GM21619 (cell line): ENCODE measurements at regions not wholly inside any gene's neighbourhood (a gene's known extent, or its start where the extent isn't known, plus 50 kb on each side); places are given as distances from the start of the nearest gene placed in this dataset.
"Not testable (repeated sequence)": the region's sequence is repeated elsewhere in the genome, so short reads cannot be mapped to it uniquely, and the experiment has no call there.

Experiments used
- ATAC-seq: cut with Tn5 transposase; IDR thresholded peaks from one replicate; pipeline ENCODE4 v1.9.1; 2021; ENCODE audit not compliant: unreplicated experiment

DNA sequence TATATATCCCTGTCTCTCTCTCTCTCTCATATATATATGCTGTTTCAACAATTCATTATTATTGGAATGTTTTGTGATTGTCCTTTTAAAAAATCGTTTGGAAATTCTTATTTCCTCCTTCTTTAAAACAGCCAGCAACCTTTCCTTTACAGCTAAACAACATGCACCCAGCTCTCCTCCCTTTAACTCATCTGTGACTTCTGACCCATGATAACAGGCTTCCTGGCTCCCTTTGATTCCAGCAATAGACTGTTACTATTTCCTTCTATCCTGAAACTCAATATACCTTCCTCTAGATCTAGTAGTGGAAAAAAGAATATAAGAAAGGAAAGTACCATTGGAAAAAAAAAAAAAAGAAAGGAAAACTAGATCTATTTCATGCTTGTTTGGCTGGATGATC, 254.7 kb upstream of the RGMB start:
- no peak for ATAC-seq

DNA sequence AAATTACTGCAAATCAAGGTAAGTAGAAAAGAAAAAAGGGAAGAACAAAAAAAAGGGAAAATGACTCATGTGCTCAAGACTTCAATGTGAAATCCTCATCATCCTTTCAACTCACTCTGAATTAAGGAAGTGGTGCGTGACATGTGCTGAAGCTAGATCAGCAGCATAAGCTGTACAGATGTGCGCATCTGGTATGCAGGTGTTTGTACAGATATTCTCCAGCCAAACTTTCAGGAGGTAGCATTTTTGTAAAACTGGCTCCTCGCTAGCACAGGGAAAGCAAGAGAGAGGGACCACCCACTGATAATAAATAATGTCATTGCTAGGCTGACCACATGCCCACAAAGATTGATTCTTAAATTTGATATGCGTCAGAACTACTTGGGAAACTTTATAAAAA, 253.9 kb upstream of the RGMB start:
- ATAC-seq = no peak

DNA sequence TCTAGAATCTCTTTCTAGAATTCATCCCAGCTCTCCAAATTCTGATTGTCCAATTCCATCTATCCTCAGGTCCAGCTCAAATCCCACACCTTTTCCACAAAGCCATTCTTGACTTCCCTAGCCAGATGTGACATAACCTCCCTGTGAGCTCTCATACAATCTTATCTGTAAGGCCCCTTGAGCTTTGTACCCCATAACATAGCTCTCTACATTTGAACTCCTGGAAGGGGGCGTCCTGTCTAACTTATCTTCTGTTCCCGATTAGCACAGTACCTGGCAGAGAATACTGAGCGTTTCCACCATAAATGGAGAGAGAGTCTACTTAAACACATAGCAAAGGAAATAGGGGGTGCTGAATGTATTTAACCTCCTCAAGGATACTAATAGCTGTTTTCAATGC, 251.6 kb upstream of the RGMB start:
- ATAC-seq = no peak

DNA sequence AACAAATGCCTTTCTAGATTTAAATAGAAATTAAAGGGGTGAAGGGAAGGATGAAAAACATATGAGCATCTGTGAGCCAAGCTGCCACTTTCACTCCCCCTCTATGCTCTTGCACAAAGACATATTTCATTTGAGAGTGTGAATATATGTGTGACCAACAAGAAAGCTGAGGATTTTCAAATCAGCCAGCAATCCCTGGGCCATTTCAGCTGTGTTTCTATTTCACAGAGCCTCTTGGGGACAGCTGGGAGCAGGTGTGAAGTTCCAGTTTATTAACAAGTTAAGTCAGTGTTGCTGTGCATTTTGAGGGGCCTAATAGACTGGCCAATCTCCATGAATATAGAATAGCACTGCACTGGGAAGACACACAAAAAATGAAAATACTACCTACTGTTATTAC, 248.7 kb upstream of the RGMB start:
- ATAC-seq = no peak

DNA sequence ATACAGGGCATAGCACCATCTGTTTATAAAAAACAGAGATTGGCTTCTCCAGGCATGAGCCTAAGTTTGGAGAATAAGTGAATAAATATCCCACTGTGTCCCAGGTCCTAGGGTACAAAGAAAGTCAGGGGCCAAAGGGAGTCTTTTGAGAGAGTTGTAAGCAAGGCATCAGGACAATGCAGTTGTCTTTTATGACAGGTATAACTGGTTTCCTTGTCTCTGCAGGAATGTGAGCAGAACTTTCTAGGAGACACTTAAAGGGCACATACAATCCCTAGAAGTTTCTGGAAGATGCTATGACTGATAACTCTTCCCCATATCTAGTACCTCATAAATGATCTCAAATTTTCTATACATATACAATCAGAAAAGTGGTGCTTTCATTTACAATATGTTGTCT, 245.6 kb upstream of the RGMB start:
- ATAC-seq = no peak

DNA sequence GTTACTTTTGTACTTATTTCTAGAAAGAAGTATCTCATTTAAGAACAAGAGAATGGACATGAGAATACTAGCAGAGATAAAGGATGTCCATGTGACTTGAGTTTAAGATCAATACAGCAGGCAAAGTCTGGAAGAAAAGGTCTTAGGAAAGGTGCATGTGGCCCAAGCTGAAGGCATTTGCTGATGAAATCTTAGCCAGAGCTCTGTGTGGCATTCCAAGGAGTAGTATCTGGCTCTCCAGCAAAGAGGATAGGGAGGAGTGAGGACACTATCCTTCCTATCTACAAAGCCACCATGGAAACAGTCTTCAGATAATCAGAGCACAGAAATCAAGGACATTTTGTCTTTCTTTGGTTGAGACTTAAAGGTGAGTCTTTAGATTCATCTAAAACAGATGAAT, 244.1 kb upstream of the RGMB start:
- no peak for ATAC-seq

DNA sequence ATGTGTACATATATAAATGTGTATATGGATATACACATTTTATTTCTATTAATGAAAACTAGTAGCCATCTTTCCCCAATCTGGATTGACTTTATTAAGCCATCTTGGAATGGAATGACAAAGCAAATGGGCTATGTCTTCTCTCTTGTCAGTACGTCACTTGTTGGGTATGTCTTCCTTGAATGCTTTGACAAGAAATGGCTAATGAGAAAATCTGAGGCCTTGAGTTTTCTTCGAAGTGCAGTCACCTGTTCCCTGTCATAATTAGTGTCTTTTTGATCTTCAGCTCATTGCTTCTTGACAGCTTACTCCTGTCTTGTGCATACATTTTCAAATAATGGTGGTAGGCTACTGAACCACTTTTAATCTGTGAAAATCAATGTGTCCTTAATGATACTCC, 243.2 kb upstream of the RGMB start:
- ATAC-seq = no peak

DNA sequence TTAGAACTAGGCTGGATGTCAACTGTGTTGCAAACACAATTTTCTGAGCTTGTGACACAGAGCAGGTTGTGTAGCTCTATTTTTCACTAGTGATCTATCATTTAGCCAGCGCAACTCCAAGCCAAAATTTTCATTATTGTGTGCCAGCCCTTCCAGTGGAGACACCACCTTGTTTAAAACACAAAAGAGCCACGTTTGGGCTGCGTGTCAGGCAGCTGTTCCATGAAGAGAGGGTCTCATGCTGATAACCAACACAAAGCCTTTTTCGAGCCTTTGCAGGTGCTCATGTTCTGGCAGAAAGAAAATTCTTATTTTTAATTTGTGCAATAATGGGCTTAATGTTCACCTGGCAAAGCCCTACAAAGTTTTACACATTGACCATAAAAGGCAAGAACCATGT, 237.6 kb upstream of the RGMB start:
- no peak for ATAC-seq

DNA sequence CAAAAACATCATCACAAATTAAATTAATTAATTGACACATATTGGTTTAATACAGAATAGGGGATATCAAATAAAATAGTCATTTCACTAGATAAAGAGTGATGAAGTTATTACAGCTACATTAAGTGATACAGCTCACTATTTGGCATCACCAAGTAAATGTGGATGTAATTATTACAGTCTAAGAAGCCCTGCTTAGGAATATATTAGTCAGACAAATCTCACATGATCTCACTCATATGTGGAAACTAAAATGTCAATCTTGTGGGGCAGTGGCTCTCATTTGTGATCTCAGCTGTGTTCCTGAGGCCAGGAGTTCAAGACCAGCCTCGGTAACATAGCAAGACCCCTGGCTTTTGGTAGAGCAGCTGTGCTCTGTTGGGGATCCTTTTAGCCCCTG, 233.4 kb upstream of the RGMB start:
- no peak for ATAC-seq

DNA sequence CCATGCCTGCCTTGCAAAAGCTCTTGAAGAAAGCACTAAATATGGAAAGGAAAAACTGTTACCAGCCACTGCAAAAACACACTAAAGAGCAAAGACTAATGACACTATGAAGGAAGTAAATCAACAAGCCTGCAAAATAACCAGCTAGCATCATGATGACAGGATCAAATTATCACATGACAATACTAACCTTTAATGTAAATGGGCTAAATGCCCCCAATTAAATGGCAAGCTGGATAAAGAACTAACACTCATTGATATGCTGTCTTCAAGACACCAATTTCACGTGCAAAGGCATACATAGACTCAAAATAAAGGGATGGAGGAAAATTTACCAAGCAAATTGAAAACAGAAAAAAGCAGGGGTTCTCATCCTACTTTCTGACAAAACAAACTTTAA, 231.8 kb upstream of the RGMB start:
- ATAC-seq = no peak

DNA sequence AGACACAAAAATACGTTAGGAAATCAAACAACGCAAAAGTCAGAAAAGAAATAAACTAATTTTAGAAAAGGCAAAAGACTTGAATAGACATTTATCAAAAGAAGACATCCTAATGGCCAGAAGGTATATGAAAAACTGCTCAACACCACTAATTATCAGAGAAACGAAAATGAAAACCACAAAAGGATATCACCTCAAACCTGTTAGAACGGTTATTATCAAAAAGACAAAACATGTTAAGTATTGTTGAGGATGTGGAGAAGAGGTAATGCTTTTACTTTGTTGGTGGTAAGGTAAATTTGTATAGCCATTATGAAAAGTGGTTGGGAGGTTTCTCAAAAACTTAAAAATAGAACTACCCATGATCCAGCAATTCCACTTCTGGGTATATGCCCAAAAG, 230.0 kb upstream of the RGMB start:
- no peak for ATAC-seq

DNA sequence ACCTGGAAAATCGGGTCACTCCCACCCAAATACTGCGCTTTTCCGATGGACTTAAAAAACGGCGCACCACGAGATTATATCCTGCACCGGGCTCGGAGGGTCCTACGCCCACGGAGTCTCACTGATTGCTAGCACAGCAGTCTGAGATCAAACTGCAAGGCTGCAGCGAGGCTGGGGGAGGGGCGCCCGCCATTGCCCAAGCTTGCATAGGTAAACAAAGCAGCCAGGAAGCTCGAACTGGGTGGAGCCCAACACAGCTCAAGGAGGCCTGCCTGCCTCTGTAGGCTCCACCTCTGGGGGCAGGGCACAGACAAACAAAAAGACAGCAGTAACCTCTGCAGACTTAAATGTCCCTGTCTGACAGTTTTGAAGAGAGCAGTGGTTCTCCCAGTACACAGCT, 226.5 kb upstream of the RGMB start:
- not testable (repeated sequence) for ATAC-seq

DNA sequence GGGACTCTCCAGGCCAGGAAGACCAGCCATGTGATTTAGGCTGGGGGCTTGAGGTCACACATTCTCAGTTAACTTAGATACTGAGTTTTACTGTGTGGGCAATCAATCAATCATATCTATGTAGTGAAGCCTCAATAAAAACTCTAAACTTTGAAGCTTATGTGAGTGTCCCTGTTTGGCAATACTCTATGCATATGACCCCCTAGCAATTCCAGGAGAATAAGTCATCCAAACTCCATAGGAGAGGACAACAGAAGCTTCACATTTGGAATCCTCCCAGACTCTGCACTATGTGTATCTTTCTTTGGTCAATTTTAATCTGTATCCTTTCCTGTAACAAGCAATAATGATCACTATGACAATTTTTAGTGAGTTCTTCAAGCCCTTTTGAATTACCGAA, 216.8 kb upstream of the RGMB start:
- ATAC-seq = no peak

DNA sequence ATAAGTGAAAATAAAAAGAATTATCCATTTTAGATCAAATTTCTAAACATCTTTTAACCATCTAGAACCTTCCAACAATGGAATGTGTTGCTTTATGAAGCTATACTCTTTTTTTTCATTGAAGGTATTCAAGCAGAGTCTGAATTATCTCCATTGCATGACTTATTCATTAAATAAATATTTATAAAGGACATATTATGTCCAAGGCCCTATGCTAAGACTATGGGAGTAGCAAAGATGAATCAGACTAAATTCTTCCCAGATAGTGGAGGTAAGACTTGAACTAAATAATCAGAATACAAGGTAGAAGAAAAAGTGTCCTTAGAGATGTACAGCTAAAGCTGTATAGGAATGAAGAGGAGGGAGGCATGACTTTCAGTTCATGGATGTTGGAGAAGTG, 215.5 kb upstream of the RGMB start:
- ATAC-seq = no peak

DNA sequence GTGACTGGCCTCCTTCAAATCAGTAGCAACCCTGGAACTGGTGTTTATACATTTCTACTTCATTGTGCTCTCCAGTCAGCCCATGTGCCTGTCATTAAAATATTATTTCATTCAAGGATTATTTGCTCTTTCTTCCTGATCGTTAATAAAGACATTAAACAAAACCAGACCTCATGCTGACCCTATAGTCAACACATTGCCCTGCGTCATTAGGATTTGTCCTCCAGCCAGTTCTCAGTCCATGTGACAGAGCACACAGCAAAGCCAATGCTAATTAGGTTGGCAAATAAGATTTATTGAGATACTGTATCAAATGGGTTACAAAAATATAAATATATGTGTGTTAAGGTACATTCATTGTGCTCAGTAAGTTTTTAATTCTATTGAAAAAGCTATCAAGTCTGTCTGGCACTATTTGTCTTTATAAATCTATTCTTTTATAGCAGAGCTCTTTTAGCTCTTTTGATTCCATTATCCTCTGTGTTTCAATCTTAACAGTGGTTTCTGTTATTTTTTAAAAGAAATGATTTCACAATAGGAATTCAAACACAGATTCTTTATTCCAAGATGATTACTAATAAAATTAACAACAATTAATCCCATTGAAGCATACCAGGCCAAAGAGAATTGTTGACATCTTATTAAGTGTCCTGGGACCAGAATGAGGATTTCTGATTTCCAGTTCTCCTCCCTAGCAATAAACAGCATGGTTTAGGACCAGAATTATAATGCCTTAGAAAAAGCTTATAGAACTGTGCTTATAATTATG, 209.4 kb upstream of the RGMB start:
- ATAC-seq = no peak

DNA sequence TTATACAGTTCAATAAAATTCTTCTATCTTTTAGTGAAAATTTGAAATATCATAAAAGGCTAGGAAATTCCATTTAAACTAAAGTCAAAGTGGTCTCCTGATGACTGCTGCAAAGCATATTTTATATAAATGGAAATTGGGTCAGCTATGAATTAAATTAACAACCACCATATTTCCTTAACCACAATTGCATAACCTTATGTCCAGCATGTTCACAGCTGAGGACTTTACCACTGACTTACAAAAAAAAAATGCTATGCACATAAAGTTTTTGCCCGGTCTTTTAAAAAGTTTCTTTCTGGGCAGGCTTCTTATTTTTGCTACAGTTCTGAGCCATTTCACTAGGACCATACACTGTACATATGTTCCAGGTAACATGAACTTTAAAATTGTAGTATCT, 208.6 kb upstream of the RGMB start:
- ATAC-seq = no peak

DNA sequence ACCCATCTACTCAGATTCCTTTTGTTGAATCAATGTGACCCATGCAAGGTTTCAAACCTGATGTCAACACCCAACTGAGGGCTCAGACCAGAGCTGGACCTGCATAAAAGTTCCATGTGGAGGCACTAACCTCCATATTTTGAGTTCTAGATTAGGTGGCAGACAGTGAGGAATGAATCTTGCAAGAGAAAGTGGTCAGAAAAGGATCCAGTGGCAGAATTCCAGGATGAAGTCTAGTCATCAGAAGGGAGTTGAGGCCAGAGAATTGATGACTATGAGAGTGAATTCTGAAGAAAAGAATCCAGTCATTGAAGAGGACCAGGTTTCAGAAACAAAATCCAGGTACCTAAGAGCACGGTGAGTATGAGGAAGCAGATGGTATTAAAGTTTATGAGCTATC, 205.1 kb upstream of the RGMB start:
- ATAC-seq = no peak

DNA sequence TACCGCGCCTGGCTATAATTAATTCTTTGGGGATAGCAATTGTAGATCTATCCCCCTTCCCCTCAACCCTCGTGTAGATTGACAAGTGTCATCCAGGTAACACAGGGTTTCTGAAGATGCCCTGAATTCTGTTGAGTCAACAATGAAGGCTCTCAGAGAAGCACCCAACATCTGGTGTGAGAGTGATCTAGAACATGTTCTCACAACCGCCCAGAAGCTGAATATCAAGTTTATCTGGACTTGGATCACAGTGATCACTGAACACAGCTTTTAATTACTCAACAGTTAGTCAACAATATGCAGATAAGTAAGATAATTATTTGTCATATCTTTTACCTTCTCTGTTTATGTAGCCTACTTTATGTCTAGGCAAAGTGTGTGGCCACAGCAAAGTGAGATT, 204.2 kb upstream of the RGMB start:
- ATAC-seq = no peak

DNA sequence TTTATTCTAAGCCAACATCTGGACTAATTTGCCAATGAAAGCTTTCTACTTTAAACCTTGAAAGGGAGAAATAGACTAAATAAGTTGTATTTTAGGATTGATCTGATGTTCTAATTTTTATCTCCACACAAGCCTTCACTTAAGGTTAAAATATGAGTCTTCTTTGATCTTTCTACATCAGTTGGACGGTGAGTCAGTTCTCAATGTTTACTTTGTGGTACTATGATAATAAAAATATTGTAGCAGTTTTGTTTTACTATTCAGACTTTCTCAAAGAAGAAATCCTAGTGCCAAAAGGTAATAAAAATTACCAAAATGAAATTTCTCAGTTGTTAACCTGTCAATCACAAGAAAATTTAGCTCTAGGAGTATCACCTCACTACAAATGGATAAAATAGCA, 203.5 kb upstream of the RGMB start:
- ATAC-seq = no peak

DNA sequence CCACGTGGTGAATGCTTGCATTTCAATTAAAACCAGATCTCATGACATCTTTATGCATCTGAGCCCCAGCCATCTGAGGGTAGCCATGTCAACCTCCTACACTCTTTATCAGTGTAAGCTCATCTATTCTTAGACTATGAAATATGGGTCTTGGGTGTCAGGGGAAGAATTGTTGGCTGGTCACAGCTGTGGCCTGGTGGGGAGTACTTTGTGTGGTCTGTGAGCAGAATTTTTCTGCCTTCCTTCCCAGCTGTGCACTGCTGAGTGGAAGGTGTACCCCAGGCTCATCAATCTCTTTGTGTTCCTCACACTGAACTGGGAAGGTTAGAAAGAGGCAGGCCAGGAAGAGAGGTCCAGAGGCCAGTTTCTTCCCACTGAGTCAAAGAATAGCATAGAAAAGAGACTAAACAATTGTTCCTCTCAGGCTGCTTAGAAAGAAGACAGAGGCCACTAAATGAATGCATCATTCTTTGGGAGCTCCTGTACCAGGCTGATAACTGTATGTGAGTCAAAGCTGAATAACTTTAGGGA, 202.7 kb upstream of the RGMB start:
- no peak for ATAC-seq

DNA sequence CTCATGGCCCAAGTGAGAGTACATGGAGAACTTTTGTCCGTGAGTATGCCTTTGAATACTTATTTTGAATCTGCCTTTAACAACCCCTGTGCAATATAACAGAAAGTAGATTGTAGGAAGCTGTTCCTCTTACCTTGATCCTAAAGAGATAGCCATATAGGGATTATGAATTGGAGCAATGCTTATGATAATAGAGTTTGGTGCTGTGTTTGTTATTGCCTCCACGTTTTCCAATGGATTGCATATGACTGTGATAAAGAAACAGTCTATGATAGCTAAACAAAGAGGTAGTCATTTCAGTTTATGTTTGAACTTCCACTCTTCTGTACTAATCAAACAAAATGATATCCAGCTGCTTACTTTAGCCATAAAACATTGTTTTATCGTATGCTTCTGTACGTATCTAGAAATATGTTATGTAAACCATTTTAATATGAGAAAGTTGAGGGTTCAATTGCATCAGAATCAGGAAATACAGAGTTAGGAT, 199.6 kb upstream of the RGMB start:
- ATAC-seq = no peak

DNA sequence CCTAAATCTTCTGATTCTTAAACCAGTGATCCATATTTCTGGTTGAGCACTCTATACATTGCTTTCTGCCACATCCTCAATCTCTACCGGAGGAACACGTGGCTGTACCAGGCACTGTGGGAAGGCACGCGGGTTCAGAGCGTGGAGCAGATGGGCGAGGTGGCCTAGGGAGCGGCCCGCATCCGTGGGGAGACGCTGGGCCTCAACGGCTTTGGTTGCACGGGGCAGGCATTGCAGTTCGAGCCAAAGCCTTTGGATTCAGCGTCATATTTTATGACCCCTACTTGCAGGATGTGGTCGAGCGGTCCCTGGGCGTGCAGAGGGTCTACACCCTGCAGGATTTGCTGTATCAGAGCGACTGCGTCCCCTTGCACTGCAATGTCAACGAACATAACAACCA, 197.2 kb upstream of the RGMB start:
- ATAC-seq = no peak

DNA sequence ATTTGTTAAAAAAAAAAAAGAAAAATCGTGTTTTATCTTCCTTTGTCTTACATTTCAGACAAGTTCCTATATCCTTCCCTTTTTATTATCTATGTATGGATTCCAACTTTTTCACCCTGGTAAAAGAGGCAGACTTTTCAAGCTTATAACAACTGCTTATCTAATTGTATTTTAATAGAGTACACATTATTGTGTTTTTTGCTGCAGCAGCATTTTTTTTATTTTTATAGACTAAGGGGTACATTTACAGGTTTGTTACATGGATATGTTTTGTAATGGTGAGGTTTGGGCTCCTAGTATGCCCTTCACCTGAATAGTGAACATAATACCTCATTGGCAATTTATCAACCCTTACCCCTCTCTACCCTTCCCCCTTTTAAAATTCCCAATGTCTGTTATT, 195.0 kb upstream of the RGMB start:
- no peak for ATAC-seq
